HFF-Myc (cell line): ENCODE measurements at regions not wholly inside any gene's neighbourhood (a gene's known extent, or its start where the extent isn't known, plus 50 kb on each side); places are given as distances from the start of the nearest gene placed in this dataset.

ENCODE experiments used
- DNase-seq: peaks from one replicate; pipeline ENCODE4 v3.0.0-alpha.2; 2011; ENCODE audit warnings: low read depth; ENCODE audit errors: extremely low read depth
- H3K4me3 ChIP-seq: replicated peaks from 2 replicates; pipeline ENCODE4 v1.5.1; 2011; ENCODE audit warnings: low read depth, mild to moderate bottlenecking, control low read depth, low read length
- TF ChIP-seq, protein P1 (sequence below): IDR thresholded peaks from 2 replicates; pipeline ENCODE4 v1.5.1; 2012; ENCODE audit warnings: mild to moderate bottlenecking, low read depth, low read length, control low read depth; ENCODE audit errors: missing control alignments

DNA sequence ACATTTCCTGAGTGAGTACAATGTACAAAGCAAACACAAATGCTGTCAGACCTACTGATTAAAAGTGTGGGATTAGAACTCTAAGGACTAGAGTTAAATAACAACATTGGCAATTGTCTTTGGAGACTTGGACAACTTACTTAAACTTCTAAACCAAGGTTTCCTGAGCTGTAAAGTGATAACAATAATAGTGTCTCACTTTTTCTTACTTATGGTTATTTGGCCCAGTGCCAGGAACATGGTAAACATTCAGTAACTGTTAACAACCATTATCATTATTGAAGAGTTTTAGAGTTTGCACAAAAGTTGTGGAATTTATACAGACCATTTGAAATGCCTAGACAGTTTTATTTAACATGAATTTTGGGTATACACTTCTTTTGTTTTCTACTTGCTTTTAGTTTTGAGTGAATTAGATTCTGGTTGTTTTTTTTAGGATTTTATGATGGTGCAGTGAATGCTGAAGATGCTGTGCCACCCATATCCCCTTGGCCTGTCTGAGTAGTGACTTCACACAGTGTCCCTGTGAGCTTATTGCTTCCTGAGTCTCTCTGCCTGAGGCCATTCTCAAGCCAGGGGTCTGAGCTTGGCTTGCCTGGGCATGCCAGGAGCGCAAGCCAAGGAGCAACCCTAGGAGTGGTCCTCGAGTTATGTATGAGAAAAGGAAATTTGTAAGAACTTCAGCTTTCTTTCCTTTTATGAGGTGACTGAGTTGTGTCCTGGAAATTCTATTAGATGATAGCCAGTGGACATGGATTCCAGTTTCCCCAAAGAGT, 932.8 kb downstream of the TTLL7 start:
- H3K4me3 ChIP-seq, result no peak overlapping the region
- DNase-seq, result no peak
- TF ChIP-seq, protein P1, sequence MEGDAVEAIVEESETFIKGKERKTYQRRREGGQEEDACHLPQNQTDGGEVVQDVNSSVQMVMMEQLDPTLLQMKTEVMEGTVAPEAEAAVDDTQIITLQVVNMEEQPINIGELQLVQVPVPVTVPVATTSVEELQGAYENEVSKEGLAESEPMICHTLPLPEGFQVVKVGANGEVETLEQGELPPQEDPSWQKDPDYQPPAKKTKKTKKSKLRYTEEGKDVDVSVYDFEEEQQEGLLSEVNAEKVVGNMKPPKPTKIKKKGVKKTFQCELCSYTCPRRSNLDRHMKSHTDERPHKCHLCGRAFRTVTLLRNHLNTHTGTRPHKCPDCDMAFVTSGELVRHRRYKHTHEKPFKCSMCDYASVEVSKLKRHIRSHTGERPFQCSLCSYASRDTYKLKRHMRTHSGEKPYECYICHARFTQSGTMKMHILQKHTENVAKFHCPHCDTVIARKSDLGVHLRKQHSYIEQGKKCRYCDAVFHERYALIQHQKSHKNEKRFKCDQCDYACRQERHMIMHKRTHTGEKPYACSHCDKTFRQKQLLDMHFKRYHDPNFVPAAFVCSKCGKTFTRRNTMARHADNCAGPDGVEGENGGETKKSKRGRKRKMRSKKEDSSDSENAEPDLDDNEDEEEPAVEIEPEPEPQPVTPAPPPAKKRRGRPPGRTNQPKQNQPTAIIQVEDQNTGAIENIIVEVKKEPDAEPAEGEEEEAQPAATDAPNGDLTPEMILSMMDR, result no peak

DNA sequence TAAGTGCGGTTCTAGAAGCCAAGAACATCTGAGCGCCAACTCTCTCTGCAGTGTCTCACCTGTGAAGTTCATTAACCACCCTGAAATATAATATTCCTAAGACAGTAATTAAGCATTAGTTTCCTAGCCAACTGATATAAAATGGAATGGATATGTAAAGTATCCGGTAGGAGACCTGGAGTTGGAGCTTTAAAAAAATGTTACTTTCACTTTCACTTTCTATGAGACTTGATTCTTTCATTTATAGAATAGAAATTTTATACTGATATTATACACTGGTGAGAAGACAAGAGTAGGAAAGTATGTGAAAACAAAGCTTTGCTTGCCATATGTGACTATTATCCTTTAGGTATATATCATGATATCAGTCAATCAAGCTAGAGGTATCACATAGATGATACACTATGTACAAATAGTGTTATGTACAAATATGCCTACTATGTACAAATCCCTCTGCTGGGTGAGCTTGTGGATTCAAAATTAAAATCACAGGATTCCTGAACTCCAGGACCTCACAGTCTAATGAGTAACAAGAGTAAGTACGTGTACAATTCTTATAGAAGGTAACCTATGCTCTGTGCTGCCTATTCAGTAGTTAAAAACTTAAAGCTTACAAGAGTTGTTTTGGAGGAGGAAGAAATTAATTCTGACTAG, 934.2 kb downstream of the TTLL7 start:
- H3K4me3 ChIP-seq, result no peak overlapping the region
- TF ChIP-seq, protein P1, result no peak
- DNase-seq, result no peak

DNA sequence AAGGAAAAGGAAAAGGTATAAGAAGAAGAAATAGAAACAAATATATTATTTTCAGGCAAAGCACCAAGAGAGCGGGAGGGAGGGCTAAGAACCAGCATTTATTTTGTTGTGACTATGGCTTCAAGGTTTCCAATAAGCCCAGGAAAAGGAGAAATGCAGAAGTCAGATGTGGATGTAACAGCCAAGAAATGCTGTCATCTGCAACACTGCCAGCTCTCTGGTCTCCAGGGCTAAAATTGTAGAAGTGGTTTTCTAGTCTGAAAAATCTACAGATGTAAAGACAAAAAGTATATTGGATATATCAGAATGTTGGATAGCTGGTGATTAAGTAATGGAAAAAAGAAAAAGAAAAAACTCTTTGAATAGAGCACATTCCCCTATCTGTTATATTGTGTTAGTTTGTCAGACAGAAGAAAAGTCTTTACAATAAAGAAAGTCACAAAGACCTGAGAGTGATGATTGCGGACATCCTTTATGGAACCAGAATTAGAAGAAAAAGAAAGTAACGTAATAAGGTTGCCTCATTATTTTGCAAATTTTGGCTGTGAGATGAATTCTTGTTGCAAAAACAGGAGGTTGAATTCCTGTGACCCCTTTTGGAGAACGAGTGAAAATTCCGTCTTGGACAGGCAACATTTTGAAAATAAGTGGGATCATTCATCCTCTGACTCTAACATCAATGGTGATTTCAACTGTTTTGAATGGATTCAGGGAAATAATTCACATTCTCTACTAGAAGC, 938.1 kb downstream of the TTLL7 start:
- DNase-seq, result no peak
- no peak overlapping the region for H3K4me3 ChIP-seq
- TF ChIP-seq, protein P1, result no peak

DNA sequence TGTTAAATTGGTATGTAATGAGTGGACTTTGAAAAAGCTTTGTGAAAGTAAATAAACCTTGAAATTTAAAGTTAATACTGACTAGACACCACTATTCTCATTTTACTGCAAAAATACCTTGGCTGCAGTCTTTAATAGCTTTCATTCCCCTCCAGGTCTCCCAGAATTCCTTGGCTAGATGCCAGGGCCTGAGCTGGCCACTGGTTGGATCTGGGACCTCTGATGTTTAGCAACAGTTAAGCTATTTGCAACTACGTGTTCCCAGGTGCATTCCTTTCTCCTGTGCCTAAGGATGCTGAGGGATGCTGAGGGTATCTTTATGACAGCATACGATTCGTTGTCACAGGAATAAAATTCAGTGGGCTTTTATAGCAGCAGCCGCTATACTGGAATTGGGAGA, 938.7 kb downstream of the TTLL7 start:
- no peak overlapping the region for H3K4me3 ChIP-seq
- TF ChIP-seq, protein P1, result no peak
- no peak for DNase-seq

DNA sequence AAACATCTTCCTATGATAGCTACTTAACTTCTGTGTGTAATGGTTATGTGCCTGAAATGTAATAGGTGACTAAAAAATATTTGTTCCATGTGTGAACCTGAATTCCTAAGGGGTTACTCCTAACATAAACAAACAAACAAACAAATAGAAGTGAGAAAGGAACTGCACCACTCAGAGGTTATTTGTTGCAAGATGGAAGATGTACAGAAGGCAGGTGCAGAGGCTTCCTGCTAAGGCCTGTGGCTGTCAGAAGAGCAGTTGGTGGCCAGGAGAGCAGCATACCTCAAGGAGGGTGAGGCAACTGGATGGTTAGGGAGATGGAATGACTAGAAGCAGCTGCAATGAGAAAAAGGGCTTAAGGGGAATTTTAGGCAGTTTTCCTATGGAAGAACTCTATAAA, 940.6 kb downstream of the TTLL7 start:
- TF ChIP-seq, protein P1, result no peak
- H3K4me3 ChIP-seq, result no peak overlapping the region
- DNase-seq, result no peak

DNA sequence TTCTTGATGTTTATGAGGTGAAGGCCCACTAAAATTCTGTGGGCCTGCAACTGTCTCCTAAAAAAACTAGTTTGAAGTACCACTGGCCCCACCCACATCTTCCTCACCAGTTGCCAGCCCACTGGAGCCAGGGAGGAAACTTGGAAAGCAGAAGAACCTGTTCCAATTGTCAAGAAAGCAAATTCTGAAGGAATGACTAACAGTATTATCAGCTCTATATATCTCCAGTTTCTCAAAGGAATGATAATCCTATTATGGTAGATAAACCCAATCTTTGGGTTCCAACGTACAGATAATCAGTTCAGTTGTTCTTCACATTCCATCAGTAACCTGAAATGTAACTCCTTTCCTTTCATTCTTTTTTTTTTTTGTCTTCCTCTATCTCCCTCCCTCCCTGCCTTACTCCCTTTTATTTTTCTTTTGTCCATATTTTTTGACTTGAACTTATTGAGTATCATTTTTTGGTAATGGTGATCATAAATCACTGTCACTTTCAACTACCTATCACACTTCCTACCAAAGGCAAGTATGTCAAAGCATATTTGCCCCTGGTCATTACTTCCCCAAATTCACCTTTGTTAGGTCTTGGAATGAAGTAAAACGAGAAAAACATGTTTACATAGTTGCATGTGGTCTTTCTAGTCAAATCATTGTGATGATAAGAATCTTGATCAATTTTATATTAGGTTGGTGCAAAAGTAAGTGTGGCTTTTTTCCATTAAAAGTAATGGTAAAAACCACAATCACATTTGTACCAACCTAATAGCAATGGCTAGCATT, 943.4 kb downstream of the TTLL7 start:
- H3K4me3 ChIP-seq, result no peak overlapping the region
- TF ChIP-seq, protein P1, result no peak
- no peak for DNase-seq
